GM21576 (cell line): ENCODE measurements at regions not wholly inside any gene's neighbourhood (a gene's known extent, or its start where the extent isn't known, plus 50 kb on each side); places are given as distances from the start of the nearest gene placed in this dataset.
"Not testable (repeated sequence)": the region's sequence is repeated elsewhere in the genome, so short reads cannot be mapped to it uniquely, and the experiment has no call there.

Experiments
- ATAC-seq: cut with Tn5 transposase; IDR thresholded peaks from one replicate; pipeline ENCODE4 v1.9.1; 2021; ENCODE audit warnings: mild to moderate bottlenecking, moderate library complexity; ENCODE audit not compliant: unreplicated experiment

DNA sequence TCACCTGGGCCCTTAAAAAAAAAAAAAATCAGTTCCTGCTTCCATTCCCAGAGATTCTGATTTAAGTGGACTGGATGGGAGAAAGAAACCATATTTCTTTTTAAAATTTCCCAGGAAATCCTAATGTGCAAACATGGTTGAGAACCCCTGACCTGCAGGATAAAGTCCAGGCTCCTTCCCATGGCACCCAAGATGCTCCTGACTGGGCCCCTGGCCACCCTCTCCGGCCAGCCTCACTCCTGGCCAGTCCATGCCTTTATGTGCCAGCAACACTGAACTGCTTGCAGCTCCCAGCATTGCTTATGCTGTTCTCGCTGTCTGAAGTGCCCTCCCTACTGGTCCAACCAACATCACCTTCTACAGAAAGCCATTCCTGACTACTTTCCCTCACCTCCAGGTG, 93.9 kb downstream of the TEX35 start:
- ATAC-seq: no peak

- ATAC-seq: peak; percentile 45
Observed at GRCh38 chr1:178607718-178608408, 95.0 kb downstream of the TEX35 start.

GRCh38 chr1:178609015-178609414, 96.1 kb downstream of the TEX35 start:
- no peak for ATAC-seq

- not testable (repeated sequence) for ATAC-seq
Observed at GRCh38 chr1:178610690-178611410, 97.9 kb downstream of the TEX35 start.

DNA sequence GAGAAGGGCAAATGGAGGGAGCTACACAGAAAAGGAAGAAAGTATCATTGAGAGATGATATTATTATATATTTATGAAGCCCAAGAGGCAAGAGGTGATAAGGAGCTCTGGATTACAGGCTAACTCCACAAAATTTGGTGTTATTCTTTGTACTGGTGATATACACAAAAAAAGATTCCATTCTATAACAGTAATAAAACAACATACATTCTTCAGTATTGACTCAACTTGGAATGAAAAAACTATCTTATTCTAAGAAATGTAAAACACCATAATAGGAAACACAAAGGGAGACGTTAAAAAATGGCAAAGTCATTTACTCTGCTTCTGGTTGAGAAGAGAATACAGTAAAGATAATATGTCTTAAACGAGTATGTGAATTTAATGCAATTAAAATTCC, 99.4 kb downstream of the TEX35 start:
- no peak for ATAC-seq

DNA sequence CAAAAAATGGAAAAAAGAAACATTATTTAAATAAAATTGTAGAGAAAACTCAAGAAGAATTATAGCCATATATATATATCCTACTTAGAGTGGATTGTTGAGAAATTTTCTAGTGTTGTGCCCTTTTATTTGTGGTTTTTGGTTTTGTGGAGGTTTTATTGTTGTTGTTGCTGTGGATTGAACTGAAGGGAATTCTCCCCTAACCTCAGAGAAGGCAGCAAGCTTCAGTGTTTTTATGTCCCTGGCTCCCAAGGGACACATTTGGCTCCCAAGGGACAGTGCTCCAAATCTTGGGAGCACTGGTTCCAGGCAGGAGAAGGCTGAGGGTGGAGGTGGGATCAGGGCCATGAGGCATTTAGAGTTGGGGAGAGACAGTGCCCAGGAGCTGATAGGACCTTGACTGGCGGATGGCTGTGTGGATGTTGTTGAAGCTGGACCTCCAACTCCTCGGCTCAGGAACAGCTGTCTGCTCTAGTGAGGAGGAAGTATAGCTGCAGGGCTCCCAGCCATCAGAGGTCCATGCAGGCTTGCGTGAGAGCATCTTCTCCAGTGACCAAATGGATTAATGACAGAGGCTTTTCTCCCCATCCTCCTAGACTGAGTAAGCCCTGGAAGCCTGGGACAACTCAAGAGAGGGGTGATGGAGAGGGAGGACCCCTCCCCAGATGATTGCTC, 100.5 kb downstream of the TEX35 start:
- no peak for ATAC-seq

GRCh38 chr1:178614286-178614685, 101.4 kb downstream of the TEX35 start:
- no peak for ATAC-seq

GRCh38 chr1:178619042-178619927, 105.8 kb upstream of the RALGPS2 start:
- ATAC-seq: no peak

DNA sequence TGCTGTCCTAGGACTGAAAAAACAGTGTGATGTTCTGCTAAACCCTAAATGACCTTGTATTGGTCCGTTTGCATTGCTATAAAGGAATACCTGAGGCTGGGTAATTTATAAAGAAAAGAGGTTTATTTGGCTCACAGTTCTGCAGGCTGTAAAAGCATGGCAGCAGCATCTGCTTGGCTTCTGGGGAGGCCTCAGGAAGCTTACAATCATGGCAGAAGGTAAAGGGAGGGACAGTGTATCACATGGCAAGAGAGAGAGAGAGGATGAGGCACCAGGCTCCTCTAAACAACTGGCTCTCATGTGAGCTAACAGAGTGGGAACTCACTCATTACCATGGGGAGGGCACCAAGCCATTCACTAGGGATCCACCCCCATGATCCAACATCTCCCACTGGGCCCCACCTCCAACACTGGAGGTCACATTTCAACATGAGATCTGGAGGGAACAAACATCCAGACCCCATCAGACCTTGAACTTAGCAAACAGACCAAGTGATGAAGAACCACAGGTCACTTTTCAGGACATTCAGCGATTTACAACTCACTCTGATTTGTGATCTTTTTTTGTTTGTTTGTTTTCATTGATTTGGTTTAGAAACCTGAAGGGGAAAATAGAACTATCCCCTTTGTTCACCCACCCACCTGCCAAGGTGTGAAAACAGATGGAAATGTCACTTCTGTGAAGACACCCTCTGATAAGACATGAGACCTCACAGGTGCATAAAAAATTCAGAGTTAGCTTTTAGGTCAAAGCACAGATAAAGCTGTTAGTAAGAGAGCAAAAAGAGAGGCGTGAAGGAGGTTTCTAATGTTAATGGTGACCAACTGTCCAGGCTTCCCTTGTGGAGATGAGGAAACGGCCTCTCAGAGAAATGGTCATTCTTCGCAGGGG, 104.2 kb upstream of the RALGPS2 start:
- ATAC-seq: no peak

GRCh38 chr1:178621822-178622221, 103.2 kb upstream of the RALGPS2 start:
- no peak for ATAC-seq

DNA sequence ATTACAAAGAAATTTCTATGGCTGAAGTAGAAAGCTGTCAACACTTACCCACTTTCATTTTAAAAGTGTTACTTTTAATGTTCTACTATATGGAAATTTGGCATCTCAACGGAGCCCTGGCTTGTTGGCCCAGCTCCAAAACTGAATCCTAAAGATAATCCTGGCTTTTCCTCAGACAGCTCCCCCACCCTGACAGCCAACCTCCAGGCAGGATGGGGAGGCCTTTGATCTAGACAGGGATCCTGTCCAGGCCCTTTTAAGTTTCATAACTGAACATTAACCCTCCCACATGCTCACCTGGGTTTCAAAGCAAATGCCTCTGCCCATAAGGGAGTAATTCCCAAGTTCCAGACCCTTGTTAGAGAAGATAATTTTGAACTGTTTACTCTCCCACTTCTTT, 99.3 kb upstream of the RALGPS2 start:
- ATAC-seq: no peak

GRCh38 chr1:178627037-178627436, 98.0 kb upstream of the RALGPS2 start:
- no peak for ATAC-seq

GRCh38 chr1:178628637-178629251, 96.3 kb upstream of the RALGPS2 start:
- ATAC-seq: no peak

GRCh38 chr1:178629252-178630154, 95.5 kb upstream of the RALGPS2 start:
- no peak for ATAC-seq

DNA sequence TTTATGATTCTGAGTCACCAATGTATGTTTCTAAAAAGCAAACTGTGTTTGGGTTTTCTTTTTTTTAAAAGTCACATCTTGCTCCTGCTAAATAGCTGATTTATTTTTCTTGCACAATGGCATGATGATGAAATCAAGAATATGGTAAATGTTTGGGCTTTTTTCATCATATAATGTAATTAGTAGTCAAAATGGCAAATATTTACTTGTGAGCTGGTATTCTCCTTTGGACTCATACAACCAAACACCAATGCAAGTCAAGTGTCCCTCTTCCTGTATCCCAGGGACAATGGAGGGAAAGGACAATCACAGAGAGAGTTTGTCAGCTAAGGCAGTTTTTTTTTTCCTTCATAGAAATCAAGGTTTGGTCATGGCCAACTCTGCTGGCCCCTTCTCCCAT, 94.6 kb upstream of the RALGPS2 start:
- no peak for ATAC-seq

GRCh38 chr1:178632653-178633052, 92.4 kb upstream of the RALGPS2 start:
- ATAC-seq: no peak

DNA sequence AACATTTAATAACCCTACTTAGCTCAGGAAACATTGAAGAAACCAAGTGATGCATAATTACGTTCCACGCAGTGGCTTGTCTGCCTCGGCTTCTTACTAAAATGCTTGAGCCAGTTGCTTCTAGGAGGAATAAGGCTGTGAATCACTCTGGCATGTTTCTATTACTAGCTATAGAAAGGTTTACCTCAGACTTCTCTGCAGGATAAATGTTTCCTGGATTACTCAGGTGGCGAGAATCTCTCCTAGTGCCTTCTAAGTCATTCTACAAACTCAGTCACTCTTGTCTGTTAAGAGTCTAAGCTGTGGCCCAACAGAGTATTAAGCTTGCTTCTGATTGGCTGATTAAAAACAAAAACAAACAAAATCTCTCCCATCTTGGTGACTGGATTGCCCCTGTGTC, 92.0 kb upstream of the RALGPS2 start:
- ATAC-seq: no peak

DNA sequence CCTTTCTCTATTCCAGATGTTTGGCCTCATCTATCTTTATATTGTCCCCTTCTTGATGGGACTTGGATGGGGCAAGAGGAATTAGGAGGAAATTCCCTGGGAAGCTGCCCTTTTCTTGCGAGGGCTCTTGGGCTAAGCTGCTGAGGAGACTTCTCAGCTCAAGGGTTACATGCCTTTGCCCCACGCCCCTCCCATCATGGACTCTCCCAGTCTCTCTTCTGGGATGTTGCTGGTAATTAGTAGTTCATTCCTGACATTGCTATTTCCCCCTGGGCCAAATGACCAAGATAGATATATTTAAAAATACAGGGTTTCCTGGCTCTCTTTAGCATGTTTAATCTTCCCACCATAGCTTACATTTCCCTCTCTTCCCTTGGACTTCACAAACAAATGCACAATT, 90.6 kb upstream of the RALGPS2 start:
- no peak for ATAC-seq

- no peak for ATAC-seq
Observed at GRCh38 chr1:178637841-178638240, 87.2 kb upstream of the RALGPS2 start.
